ENCODE measurements at regions not wholly inside any gene's neighbourhood (a gene's known extent, or its start where the extent isn't known, plus 50 kb on each side); places are given as distances from the start of the nearest gene placed in this dataset.

DNA sequence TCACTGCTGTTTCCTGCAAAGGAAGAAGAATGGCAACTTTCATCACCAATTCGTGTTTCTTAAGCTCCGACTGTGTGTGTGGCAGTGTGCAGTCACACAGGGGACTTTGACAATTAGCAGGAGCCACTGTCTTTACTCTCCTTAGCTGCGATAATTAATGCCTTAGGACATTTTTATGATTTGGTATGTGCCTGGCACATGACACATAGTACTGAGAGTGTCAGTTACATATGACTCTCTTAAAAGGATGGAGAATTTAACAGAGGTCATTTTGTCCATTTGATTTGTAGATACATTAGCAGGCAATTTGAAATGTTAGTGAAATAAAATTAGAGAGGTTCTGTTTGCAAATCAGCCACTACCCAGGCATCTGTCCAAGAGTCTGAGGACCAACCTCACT, 128.9 kb upstream of the VEPH1 start:
- TF ChIP-seq, protein P1, sequence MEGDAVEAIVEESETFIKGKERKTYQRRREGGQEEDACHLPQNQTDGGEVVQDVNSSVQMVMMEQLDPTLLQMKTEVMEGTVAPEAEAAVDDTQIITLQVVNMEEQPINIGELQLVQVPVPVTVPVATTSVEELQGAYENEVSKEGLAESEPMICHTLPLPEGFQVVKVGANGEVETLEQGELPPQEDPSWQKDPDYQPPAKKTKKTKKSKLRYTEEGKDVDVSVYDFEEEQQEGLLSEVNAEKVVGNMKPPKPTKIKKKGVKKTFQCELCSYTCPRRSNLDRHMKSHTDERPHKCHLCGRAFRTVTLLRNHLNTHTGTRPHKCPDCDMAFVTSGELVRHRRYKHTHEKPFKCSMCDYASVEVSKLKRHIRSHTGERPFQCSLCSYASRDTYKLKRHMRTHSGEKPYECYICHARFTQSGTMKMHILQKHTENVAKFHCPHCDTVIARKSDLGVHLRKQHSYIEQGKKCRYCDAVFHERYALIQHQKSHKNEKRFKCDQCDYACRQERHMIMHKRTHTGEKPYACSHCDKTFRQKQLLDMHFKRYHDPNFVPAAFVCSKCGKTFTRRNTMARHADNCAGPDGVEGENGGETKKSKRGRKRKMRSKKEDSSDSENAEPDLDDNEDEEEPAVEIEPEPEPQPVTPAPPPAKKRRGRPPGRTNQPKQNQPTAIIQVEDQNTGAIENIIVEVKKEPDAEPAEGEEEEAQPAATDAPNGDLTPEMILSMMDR (IDR thresholded peaks at IDR 0.05) = no peak
- no peak for TF ChIP-seq POLR2A (IDR thresholded peaks at IDR 0.05)
